ENCODE measurements at regions not wholly inside any gene's neighbourhood (a gene's known extent, or its start where the extent isn't known, plus 50 kb on each side); places are given as distances from the start of the nearest gene placed in this dataset.

DNA sequence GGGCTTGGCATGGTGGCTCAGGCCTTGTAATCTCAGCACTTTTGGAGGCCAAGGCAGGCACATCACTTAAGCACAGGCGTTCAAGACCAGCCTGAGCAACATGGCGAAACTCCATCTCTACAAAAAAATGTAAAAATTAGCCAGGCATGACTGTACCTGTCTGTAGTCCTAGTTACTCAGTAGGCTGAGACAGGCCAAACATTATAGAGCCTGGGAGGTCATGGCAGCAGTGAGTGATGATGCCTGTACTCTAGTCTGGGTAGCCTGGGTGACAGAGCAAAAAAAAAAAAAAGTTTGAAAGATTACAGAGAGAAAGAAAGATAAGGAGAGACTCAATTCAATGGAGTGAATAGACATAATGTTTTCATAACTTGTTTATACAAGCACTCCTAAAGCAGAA is 556.5 kb upstream of the BRINP3 start:
- TF ChIP-seq, protein P1, sequence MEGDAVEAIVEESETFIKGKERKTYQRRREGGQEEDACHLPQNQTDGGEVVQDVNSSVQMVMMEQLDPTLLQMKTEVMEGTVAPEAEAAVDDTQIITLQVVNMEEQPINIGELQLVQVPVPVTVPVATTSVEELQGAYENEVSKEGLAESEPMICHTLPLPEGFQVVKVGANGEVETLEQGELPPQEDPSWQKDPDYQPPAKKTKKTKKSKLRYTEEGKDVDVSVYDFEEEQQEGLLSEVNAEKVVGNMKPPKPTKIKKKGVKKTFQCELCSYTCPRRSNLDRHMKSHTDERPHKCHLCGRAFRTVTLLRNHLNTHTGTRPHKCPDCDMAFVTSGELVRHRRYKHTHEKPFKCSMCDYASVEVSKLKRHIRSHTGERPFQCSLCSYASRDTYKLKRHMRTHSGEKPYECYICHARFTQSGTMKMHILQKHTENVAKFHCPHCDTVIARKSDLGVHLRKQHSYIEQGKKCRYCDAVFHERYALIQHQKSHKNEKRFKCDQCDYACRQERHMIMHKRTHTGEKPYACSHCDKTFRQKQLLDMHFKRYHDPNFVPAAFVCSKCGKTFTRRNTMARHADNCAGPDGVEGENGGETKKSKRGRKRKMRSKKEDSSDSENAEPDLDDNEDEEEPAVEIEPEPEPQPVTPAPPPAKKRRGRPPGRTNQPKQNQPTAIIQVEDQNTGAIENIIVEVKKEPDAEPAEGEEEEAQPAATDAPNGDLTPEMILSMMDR (IDR thresholded peaks at IDR 0.05; ENCODE audit: insufficient read depth, low read depth, low read length), result no peak
- no peak for TF ChIP-seq EZH2 (IDR thresholded peaks at IDR 0.05; ENCODE audit: insufficient read depth, low read length)
